GM12865 (cell line): ENCODE measurements at regions not wholly inside any gene's neighbourhood (a gene's known extent, or its start where the extent isn't known, plus 50 kb on each side); places are given as distances from the start of the nearest gene placed in this dataset.
A peak's percentile ranks its signal among the peaks of the same experiment; 100 is the strongest.
"Not testable (repeated sequence)": the region's sequence is repeated elsewhere in the genome, so short reads cannot be mapped to it uniquely, and the experiment has no call there.

Experiments used
- DNase-seq: peaks from one replicate; pipeline ENCODE4 v3.0.0; 2010; ENCODE audit warnings: low read depth
- H3K4me3 ChIP-seq: 2 replicates; pipeline ENCODE4 v1.5.1; 2011; ENCODE audit warnings: mild to moderate bottlenecking, low read depth, low read length, control low read depth
- TF ChIP-seq, protein P1 (sequence below): IDR thresholded peaks from 2 replicates; pipeline ENCODE4 v1.5.1; 2011; ENCODE audit warnings: low read length, control low read depth, low read depth, inconsistent platforms; ENCODE audit not compliant: insufficient read depth; ENCODE audit errors: missing control alignments

DNA sequence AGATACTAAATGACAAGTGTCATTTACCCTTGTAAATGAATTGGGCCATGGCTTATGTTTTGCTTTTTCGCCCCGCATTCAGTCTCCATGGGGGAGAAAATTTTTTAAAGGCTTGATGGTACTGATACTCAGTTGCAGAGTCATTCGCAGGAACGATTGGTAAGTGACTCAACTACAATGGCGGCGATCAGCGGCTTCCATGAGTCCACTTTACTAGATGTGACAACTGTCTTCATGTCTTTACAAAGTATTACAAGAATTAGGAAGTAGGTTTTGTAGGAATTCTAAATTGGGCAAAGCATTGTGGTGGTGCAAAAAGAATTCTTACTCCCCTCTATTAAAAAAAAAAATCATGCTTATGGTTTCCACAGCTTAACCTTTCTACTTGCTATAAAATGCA lies 108.8 kb upstream of the ZEB1 start:
- TF ChIP-seq, protein P1, sequence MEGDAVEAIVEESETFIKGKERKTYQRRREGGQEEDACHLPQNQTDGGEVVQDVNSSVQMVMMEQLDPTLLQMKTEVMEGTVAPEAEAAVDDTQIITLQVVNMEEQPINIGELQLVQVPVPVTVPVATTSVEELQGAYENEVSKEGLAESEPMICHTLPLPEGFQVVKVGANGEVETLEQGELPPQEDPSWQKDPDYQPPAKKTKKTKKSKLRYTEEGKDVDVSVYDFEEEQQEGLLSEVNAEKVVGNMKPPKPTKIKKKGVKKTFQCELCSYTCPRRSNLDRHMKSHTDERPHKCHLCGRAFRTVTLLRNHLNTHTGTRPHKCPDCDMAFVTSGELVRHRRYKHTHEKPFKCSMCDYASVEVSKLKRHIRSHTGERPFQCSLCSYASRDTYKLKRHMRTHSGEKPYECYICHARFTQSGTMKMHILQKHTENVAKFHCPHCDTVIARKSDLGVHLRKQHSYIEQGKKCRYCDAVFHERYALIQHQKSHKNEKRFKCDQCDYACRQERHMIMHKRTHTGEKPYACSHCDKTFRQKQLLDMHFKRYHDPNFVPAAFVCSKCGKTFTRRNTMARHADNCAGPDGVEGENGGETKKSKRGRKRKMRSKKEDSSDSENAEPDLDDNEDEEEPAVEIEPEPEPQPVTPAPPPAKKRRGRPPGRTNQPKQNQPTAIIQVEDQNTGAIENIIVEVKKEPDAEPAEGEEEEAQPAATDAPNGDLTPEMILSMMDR, result no peak
- DNase-seq, result no peak

DNA sequence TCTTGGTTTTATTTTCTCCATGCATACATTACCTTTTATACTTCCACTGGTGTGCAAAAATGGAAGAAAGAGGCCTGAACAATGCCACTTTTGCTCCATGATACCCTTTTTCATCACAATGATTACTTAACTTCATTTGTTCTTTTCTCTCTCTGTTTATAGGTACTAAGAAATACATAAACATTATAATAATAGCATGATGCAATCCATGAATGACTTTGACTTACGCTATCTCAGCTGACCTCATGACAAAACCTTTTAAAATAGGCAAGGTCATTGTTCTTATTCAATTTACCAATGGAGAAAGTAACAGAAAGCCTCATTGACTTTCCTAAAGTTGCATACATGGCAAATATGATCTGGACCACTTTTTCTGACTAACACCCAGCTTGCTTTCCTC lies 105.1 kb upstream of the ZEB1 start:
- H3K4me3 ChIP-seq, result no peak overlapping the region
- DNase-seq, result no peak
- TF ChIP-seq, protein P1, result no peak

More for the DNA sequence above, 108.8 kb upstream of the ZEB1 start:
- H3K4me3 ChIP-seq, result no peak overlapping the region

DNA sequence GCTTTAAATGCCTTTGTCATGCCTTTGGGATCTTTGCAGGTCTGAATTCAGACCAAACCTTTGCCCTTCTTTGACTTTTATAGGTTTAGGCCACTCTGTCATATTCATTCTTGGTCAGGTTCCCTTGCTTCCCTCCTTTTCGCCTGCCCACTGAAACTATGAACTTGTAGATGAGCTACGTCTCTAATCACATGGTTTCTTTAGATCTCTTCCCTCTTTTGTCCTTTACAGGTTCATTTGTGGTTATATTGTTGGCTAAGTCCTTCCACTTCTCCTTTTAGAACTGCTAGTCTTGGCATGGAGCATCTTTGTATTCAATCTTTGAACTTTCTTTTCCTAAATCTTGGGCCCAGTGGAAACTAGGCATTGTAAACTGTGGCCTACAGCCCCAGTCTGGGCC lies 104.0 kb upstream of the ZEB1 start:
- no peak overlapping the region for H3K4me3 ChIP-seq
- TF ChIP-seq, protein P1, result no peak
- DNase-seq, result no peak

DNA sequence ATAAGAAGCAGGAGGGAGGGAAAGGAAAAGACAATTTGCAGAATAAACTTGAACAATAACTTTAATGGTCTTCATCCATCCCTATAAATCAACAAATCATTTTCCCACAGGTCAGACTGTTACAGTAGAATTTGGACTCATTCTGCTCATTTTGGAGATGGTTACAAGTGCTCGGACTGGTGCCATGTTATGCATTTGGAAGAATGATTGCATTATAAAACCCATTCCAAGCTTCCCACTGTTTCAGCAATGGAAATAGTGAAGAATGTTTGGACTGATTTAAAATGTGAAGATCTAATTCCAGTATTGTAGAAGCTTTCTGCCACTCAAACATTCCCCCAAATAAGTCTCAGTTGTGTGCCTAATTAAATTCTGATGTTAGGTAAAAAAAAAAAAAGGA lies 99.7 kb upstream of the ZEB1 start:
- no peak for DNase-seq
- TF ChIP-seq, protein P1, result no peak
- H3K4me3 ChIP-seq, result no peak overlapping the region

DNA sequence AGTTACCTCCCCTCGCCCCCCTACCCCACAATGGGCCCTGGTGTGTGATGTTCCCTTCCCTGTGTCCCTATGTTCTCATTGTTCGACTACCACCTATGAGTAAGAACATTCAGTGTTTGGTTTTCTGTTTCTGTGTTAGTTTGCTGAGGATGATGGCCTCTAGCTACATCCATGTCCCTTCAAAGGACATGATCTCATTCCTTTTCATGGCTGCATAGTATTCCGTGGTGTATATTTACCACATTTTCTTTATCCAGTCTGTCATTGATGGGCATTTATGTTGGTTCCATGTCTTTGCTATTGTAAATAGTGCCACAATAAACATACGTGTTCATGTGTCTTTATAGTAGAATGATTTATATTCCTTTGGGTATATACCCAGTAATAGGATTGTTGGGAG lies 90.2 kb upstream of the ZEB1 start:
- DNase-seq, H3K4me3 ChIP-seq: not testable (repeated sequence)

DNA sequence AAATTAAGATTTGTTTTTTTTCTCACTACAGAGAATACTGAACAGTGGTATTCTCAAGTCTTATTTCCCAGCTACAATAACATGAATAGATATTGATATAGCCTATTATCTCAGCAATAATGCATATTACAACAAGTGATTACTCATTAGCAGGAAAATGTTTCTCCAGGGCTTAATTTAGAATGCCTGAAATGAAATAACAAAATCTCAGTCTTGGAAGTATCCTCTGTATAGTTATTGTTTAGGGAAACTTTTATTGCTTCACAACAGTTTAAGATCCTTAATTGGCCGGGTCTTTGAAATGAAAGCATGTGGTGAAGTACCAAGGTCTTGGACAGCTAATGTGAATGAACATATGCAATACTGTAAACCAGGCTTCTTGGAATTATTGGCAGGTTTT lies 79.1 kb upstream of the ZEB1 start:
- H3K4me3 ChIP-seq, result no peak overlapping the region
- TF ChIP-seq, protein P1, result no peak
- no peak for DNase-seq

DNA sequence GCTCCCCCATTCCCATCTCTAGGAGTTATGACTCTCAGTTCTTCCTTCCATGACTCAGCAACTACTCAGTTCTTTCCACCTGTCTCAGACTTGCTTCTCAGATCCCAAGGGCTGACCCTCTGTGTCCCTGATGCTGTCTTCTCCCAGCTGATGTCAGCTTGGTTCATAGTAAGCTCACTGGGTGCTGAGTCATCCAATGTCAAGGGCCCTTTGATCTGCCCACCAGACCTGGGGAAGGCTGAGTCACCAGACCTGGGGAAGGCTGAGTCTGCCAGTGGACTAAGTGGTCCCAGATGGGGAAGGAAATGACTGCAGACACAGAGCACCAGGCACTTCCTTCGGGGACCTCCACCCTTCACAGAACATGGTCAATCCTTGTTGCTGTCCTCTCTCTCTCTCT lies 76.1 kb upstream of the ZEB1 start:
- TF ChIP-seq, protein P1, result no peak
- no peak overlapping the region for H3K4me3 ChIP-seq
- peak; percentile 59 for DNase-seq

DNA sequence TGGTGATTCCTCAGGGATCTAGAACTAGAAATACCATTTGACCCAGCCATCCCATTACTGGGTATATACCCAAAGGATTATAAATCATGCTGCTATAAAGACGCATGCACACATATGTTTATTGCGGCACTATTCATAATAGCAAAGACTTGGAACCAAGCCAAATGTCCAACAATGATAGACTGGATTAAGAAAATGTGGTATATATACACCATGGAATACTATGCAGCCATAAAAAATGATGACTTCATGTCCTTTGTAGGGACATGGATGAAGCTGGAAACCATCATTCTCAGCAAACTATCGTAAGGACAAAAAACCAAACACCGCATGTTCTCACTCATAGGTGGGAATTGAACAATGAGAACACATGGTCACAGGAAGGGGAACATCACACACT lies 67.9 kb upstream of the ZEB1 start:
- DNase-seq, H3K4me3 ChIP-seq: not testable (repeated sequence)
